HG03064 (cell line): ENCODE measurements at regions not wholly inside any gene's neighbourhood (a gene's known extent, or its start where the extent isn't known, plus 50 kb on each side); places are given as distances from the start of the nearest gene placed in this dataset.

Experiments
- ATAC-seq: cut with Tn5 transposase; IDR thresholded peaks from one replicate; pipeline ENCODE4 v1.9.1; 2021; ENCODE audit warnings: low read depth; ENCODE audit not compliant: unreplicated experiment

DNA sequence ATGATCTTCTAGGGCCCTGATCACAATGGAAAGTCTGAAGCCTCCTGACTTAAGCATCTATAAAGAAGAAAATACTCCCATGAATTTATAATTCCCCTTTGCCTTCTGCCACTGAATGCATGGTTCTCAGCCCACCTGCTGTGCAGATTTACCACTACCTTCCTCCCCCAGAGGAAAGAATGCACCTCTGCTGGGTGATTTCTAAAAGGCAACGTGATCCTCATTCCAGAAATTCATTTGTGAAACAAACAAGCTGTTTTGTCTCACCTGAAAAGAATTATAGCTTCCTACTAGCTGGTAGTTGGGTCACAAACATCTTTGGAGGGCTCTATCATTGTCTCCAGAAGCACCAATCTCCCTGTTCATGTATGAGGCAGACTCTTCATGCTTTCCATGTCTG lies 320.2 kb downstream of the CDC14C start:
- no peak for ATAC-seq

DNA sequence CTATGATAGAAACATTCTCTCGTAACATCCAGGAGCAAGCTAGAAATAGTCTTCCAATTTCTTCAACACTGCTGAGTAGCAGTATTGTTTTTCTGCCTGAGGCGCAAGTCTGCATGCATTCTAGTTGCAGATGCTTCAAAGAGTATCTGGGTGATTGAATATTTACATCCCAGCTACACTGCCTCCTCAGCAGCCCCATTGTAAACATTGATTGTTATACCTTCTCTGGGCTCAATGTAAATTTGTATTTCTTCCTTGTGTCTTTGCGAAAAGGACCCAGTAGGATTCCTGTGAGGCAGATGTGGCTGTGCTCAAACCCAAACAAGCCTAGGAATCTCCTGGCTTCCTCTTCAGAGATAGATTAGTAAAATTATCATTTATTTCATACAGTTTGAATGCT lies 320.7 kb downstream of the CDC14C start:
- ATAC-seq, result no peak

DNA sequence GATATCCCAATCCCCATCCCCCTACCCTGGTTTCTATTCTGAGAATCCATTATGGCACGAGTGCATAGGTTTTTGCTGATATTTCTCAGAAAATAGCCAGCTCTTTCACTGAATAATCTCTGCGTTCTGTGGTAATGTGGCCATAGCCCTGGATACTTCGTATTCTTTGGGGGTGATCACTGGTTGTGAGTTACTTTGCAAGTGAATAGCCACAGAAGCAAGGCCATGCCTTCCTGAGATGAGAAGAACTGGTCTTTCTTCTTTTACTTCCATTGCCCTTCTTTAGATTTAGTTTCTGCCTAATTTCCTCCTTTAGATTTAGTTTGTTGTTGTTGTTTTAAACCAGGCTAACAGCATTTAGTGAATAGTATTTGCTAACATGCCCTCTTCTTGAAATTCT lies 323.4 kb downstream of the CDC14C start:
- no peak for ATAC-seq

DNA sequence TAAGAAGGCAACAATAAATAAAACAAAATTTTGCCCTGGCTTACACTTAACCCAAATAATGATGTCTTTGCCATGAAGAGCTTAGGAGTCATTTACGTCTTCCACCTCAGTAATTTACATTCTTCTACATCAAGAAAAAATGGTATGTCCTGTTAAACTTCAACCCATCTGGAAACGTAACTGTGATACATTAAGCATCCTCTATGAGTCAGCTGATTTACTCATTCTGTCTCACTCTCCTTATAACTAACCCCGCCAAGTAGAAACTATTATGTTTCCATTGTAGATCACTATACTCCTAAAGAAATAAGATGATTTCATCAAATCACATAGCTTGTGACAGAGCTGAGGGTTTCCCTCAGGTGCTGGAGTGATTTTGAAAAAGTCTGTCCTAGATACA lies 330.7 kb downstream of the CDC14C start:
- no peak for ATAC-seq

DNA sequence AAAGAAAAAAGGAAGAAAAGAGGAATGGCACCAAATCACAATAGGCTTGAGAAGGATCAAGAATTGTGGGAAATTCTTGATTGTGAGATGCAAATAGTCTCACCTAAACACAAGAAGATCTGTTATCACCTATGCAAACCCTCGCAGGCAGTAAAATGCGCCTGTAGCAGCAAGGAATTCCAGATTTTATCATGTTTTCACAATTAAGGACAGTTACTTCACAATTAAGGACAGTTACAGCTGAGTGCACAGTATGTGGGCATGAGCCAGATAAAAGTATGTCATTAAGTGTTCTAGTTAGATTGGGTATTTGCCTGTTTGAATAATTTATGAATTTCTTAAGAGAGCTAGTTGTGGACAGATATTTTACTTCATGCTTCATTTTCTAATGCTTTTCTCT lies 336.2 kb downstream of the CDC14C start:
- ATAC-seq, result no peak

DNA sequence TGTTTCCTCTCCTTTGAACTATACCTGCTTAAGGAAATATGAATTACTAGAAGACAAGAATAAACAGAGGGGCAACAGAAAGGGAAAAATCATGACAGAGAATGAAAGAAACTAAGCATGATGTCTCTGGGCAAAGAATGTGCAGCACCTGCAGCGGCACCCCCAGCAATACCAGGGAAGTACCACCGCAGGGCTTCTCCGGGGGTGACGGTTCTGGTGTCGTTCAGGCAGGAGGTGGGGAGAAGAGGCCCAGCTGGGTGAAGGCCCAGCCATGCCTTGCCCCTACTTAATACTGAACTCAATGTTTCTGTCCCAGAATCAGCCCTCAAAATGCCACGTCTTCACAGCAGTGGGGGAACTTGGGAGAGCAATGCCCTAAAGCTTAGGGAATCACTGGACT lies 337.6 kb downstream of the CDC14C start:
- no peak for ATAC-seq

DNA sequence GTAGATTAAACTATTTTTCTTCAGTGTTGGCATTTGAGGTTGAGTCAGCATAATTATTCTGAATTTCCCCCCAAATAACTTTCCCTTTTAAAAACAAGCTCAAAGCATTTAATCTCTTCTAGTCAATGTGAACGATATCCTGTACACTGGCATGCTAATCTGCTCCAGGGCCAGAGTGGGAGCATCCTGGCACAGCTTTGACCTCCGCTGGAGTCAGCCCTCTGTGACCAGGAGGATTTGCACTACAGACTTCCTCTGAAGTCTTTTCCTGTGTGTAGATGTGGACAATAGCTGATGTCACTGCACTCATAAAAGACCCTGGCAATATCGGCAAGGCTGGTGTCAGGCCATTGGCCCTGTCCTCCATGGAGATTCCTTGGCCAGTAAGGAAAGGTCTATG lies 340.2 kb downstream of the CDC14C start:
- no peak for ATAC-seq

DNA sequence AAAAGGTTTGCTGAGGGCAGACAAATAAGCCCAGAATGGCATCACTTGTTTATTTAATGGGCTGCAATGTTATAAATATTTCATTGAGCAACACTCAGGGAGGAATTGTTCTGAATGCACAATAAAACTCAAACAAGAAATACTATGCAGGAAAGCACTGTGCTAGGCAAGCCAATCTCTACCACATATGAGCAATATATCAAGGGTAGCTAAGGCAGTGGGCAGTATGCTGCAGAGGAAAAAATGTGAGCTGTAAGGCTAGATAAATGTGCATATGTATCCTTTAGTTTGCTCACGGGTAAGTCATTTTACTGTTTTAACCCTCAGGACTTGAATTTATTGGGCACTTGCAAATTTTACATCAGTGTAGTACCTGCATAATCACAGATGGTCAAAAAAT lies 349.6 kb downstream of the CDC14C start:
- no peak for ATAC-seq

DNA sequence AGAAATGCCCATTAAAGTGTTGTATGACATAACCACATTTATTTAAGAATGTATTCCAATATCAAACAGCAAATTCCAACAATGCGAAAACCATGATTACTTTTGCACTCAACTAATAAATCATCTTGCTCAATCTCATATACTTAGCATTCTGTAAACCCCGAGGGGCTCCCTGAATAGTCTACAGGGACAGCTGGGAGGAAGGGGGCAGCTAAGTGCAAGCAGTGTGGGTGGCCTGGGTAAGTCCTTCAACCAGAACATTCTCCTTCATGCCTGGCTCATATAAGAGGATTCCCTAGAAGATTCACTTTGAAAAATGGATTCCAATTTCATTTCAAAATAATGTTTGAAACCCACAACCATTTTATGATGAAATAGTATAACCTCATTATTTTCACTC lies 355.5 kb downstream of the CDC14C start:
- ATAC-seq, result no peak

DNA sequence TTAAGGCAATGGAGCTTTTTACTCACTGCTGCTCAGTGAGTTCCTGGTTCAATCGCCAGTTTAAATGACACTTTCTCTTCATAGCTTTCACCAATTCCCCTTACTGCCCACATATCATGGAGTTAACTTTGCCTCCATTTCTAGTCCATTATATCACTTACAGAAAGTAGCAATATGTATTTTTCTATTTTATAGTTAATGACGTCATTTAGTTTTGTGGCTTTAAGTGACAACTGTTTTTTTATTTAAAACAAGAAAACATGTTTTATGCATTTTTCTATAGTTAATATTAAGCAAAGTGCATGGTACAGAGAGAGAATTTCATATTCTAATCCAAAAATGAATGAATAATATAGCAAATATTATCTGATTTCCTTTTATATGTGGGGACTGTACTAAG lies 363.3 kb downstream of the CDC14C start:
- ATAC-seq, result no peak

DNA sequence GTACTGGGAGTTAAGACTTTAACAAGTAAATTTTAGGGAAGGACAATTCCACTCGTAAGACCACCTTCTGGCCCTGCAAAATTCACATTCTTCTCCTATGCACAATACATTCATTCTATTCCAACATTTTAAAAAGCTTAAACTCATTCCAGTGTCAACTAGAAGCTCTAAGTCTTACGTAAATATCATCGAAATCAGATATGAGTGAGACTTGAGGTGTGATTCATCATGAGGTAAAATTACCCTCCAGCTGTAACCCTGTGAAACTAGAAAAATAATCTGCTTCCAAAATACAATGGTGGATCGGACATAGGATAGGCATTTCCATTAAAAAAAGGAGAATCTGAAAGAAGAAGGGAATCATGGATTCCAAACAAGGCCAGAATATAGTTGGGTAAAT lies 370.3 kb downstream of the CDC14C start:
- ATAC-seq, result no peak

DNA sequence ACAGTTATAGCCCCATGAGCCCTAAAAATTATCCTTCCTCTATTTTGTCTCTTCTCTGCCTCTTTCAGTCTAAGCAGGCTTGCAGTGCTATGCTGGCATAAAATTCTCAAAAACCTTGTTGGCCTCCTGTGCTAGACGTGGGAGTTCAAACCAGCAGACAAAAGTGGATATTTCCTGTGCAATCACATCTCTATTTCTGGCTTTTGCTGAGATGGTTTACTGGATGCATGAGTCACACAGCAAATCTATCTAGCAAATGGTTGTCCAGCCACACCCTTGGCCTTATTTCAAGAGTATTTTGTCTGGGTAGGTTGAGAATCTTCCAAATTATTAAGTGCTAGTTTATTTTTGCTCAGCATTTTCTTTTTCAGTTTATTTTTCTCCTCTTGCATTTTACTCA lies 370.8 kb downstream of the CDC14C start:
- no peak for ATAC-seq

DNA sequence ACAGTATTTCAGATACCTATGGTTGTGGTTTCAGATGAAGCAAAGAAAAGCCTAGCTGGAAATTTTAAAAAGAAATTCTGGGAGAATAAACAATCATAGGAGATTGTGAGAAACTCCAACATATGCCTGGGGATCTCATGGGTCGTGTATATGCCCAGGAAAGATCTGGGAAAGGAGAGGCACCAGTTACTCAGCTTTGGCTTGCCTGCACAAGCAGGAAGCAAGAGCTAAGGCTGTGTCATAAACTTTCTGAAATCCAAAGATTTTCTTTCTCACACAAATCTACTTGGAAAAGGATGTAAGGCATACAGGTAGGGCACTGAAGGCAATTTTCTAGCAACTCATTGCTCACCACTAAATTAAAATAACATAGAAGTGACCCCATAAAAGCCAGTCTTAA lies 373.6 kb downstream of the CDC14C start:
- no peak for ATAC-seq

DNA sequence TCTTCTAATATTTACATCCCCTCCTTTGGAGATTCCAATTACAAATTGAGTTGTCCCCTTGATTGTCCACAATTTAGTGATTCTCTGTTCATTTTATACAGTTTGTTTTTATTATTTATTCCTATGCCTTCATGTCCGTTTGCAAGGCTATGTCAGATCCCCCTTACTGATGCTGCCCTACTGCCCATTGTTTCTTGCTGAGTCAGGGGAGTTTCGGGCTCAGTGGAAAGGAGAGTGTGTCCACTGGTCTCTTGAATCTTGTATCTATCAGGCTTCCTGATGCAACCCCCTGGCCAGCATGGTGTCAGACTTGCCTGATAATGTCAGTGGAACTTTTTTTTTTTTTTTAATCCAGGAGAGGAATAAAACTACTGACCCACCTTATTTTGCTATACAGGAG lies 384.4 kb downstream of the CDC14C start:
- ATAC-seq, result no peak

DNA sequence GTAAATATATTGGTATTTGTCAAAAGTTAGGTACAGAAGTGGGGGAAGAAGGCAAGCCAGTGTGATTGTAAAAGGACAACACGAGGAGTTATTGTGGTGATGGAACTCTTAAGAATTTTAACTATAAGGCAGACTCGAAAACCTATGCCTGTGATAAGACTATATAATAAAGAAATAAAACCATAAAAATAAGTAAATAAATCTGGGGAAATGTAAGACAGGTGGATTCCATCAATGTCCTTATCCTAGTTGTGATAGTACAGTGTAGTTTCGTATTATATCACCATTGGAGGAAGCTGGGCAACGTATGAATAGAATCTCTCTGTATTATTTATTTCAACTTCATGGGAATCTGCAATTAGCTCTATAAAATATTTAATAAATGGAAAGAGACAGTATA lies 395.7 kb downstream of the CDC14C start:
- ATAC-seq, result no peak

DNA sequence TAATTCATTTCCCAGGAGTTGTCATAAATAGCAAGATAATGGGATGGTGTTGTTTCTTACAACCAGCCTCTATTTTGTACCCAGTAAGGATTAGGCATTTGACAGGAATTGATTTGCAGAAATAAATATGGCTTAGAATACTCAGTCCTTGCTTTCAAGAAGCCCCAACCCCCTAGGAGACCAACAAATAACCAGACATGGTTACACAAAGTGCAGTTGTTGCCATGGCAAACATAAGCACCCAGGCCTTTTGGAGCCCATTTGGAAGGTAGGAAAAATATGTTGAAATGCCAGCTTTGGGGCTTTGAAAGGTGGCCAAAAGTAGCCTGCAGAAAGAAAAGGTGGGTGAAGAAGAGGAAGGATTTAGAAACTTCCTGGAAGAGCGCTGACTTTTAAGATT lies 397.5 kb downstream of the CDC14C start:
- ATAC-seq, result no peak

DNA sequence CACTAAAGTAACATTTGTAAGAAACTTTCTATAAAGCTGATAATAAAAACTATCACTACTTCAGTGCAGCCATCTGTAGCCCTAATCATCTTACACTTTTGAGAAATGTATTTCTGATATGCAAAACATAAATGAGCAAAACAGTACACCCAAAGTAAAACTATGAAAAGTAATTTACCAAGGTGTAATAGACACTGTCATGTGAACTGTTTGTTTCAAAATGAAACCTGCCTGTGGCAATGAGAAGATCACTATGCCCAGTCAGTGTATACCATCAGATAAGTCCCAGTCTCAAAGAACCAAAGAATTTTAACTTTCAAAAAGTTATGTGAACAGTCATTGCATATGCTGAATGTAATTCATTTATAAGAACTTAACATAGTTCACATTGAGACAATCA lies 398.1 kb downstream of the CDC14C start:
- ATAC-seq, result no peak

DNA sequence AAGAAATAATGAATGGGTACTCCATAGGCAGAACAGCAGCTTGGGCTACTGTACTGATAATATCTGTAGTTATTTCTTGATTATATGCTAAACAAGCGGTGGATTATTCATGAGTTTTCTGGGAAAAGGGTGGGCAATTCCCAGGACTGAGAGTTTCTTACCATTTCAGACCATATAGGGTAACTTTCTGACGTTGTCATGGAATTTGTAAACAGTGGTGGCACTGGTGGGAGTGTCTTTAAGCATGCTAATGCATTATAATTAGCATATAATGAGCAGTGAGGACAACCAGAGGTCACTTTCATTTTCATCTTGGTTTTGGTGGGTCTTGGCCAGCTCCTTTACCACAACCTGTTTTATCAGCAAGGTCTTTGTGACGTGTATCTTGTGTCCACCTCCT lies 399.7 kb downstream of the CDC14C start:
- ATAC-seq, result no peak

DNA sequence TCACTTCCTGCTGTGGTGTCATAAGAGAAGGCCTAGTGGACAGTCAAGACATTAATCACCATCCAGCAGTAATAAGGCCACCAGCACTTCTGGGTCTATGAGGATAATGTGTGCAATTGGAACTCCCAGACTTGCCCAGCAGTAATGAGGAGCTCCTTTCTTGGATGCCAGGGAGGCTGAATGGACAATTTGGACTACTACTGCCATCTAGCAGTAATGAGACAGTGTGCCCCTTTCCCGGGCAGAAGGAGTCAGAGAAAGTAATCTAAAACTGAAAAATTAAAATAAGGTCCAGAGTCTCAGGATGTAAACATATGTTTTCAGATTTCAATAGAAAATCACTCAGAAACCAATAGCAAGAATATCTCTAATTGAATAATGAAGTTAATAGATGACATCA lies 400.4 kb downstream of the CDC14C start:
- ATAC-seq, result no peak

DNA sequence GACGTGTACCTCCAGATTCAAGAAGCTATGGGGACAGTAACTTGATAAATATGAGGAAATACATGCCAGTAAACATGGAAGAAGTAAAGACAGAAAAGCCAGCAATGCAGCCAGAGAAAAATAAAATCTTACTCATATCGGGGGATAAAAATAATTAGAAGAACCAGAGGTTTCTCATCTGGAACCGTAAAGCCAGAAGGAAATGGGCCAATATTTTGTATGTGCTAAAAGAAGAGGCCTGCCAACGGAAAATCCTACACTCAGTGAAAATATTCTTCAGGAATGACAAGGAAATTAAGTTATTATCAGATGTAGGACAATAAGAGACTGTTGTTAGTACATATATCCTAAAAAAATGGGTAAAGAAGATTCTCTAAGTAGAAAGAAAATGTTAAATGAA lies 401.2 kb downstream of the CDC14C start:
- no peak for ATAC-seq

DNA sequence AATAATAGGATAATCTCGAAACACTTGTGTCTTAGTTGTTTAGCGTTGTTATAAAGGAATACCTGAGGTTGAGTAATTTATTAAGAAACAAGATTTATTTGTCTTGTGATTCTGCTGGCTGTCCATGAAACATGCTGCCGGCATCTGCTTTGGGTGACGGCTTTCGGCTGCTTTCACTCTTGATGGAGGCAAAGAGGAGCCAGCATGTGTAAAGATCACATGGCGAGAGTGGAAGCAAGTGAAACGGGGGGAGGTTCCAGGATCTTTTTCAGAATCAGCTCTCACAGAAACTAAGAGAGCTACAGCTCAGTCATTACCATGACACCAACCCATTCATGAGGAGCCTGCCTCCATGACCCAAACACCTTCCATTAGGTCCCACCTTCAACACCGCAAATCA lies 402.8 kb downstream of the CDC14C start:
- ATAC-seq, result no peak

DNA sequence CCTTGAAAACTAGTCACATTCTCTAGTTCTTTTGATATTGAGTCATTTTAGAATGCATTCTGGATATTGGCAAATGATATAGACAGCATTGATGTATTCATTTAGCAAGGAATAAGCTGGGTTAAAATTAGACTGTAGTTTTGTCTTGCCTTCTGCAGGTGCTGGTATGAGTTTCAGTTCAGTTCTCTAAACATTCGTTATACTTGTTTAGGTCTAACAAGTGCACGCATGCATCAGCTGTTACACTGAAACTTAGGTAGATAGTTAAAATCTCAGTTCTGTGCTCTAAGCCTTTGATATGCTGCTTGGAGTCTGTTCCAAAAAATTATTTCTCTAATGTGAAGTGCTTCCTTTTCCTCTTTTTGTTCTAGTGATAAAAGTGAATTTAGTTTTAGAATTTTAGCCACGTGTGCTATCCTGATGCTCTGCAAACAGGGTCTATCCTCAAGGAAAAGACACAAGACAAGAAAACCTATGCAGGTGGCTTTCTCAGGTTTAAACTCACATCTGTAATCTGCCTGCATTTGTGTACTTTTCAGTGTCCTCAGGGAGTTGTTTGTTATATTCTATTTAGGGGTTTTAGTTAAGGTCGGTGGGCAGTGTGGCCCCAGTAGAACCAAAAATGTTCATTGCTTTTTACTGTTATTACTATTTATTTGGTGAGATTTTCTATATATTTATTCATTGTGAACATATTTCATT lies 409.0 kb downstream of the CDC14C start:
- no peak for ATAC-seq

DNA sequence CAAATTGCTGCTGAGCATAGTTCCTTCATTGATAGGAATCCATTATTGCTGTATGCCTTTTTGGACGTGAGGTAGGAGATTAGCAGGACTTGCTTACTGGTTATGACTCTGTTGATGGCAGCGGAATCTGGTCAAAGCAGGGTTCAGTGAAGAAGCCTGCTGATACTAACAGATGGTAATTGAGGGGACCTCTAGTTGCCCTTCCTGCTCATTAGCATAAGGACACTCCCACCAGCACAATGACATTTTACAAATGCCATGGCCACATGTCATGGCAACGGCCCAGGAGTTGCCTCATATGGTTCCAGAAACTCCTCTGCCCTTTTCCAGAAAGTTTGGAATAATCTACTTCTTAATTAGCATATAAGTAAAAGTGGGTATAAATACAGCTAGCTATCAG lies 417.5 kb downstream of the CDC14C start:
- ATAC-seq, result no peak
